ENCODE measurements at regions not wholly inside any gene's neighbourhood (a gene's known extent, or its start where the extent isn't known, plus 50 kb on each side); places are given as distances from the start of the nearest gene placed in this dataset.
"Not testable (repeated sequence)": the region's sequence is repeated elsewhere in the genome, so short reads cannot be mapped to it uniquely, and the experiment has no call there.

- H2AFZ ChIP-seq, result no peak overlapping the region
- H3K79me2 ChIP-seq, result no peaks in the 10 kb centered on the region
- no peaks in the 10 kb centered on the region for H3K4me1 ChIP-seq
- no peak for TF ChIP-seq CTCF (IDR thresholded peaks at IDR 0.05)
- H3K9me3 ChIP-seq (ENCODE audit: control insufficient read depth, low read length), result no peaks in the 10 kb centered on the region
- H3K9ac ChIP-seq, result no peak overlapping the region
- H3K4me2 ChIP-seq (ENCODE audit: low read length), result no peak overlapping the region
- H3K27ac ChIP-seq, result no peak overlapping the region
- H3K36me3 ChIP-seq (ENCODE audit: control insufficient read depth, insufficient read depth, low read length), result no peaks in the 10 kb centered on the region
- no peaks in the 10 kb centered on the region for H3K27me3 ChIP-seq (ENCODE audit: control insufficient read depth, insufficient read depth, low read length)
- H3K4me3 ChIP-seq (ENCODE audit: low read depth, low read length), result no peak overlapping the region
These were observed 341.8 kb downstream of the RAP2B start for GRCh38 chr3:153503873-153504272.

GRCh38 chr3:153506205-153506604 is 344.2 kb downstream of the RAP2B start:
- not testable (repeated sequence) for H2AFZ ChIP-seq; H3K79me2 ChIP-seq; H3K27me3 ChIP-seq (ENCODE audit: control insufficient read depth, insufficient read depth, low read length); H3K4me3 ChIP-seq (ENCODE audit: low read depth, low read length); H3K27ac ChIP-seq; H3K9ac ChIP-seq; H3K4me2 ChIP-seq (ENCODE audit: low read length); H3K36me3 ChIP-seq (ENCODE audit: control insufficient read depth, insufficient read depth, low read length); H3K4me1 ChIP-seq; H3K9me3 ChIP-seq (ENCODE audit: control insufficient read depth, low read length)

DNA sequence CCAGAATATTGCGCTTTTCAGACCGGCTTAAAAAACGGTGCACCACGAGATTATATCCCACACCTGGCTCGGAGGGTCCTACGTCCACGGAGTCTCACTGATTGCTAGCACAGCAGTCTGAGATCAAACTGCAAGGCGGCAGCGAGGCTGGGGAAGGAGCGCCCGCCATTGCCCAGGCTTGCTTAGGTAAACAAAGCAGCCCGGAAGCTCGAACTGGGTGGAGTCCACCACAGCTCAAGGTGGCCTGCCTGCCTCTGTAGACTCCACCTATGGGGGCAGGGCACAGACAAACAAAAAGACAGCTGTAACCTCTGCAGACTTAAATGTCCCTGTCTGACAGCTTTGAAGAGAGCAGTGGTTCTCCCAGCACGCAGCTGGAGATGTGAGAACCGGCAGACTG is 344.7 kb downstream of the RAP2B start:
- H3K4me3 ChIP-seq (ENCODE audit: low read depth, low read length); H3K4me1 ChIP-seq; H3K79me2 ChIP-seq; H3K9ac ChIP-seq; H3K36me3 ChIP-seq (ENCODE audit: control insufficient read depth, insufficient read depth, low read length); H2AFZ ChIP-seq; H3K27me3 ChIP-seq (ENCODE audit: control insufficient read depth, insufficient read depth, low read length); H3K27ac ChIP-seq; H3K4me2 ChIP-seq (ENCODE audit: low read length); H3K9me3 ChIP-seq (ENCODE audit: control insufficient read depth, low read length): not testable (repeated sequence)

GRCh38 chr3:153513236-153513635 is 351.2 kb downstream of the RAP2B start:
- no peak for TF ChIP-seq CTCF (IDR thresholded peaks at IDR 0.05)

DNA sequence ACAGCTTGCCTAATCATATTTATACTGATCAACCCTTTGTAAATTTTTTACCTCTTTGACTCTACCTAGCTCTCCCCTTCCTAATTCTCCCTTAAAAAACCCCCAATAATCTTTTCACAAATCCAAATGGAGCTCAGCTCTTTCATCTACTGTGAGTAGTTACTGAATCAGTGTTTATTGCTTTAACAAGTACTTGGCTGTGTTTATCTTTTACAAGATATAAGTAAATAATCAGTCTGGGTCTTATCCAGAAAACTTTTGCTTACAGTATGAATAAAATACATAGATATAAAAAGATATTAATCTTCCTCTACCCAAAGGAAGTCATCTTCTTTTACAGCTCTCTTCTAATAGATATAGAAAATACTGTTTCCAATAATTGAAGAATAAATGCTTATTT is 366.4 kb downstream of the RAP2B start:
- Histone ChIP-seq H3K4me1 (no peaks in the 10 kb centered on the region), H3K27ac (no peak overlapping the region), H3K36me3 (ENCODE audit: control insufficient read depth, insufficient read depth, low read length) (no peaks in the 10 kb centered on the region), H3K79me2 (no peaks in the 10 kb centered on the region), H3K9me3 (ENCODE audit: control insufficient read depth, low read length) (no peaks in the 10 kb centered on the region), H3K4me2 (ENCODE audit: low read length) (no peak overlapping the region), H3K4me3 (ENCODE audit: low read depth, low read length) (no peak overlapping the region), H2AFZ (no peak overlapping the region), H3K27me3 (ENCODE audit: control insufficient read depth, insufficient read depth, low read length) (no peaks in the 10 kb centered on the region), H3K9ac (no peak overlapping the region)
- TF ChIP-seq CTCF (IDR thresholded peaks at IDR 0.05), result no peak

More at GRCh38 chr3:153513236-153513635, 351.2 kb downstream of the RAP2B start:
- no peak overlapping the region for H3K27ac ChIP-seq
- no peaks in the 10 kb centered on the region for H3K79me2 ChIP-seq
- no peak overlapping the region for H3K4me3 ChIP-seq (ENCODE audit: low read depth, low read length)
- no peak overlapping the region for H3K9ac ChIP-seq
- H3K27me3 ChIP-seq (ENCODE audit: control insufficient read depth, insufficient read depth, low read length), result no peaks in the 10 kb centered on the region
- H3K36me3 ChIP-seq (ENCODE audit: control insufficient read depth, insufficient read depth, low read length), result no peaks in the 10 kb centered on the region
- H3K4me2 ChIP-seq (ENCODE audit: low read length), result no peak overlapping the region
- H3K9me3 ChIP-seq (ENCODE audit: control insufficient read depth, low read length), result no peaks in the 10 kb centered on the region
- H3K4me1 ChIP-seq, result no peaks in the 10 kb centered on the region
- no peak overlapping the region for H2AFZ ChIP-seq

DNA sequence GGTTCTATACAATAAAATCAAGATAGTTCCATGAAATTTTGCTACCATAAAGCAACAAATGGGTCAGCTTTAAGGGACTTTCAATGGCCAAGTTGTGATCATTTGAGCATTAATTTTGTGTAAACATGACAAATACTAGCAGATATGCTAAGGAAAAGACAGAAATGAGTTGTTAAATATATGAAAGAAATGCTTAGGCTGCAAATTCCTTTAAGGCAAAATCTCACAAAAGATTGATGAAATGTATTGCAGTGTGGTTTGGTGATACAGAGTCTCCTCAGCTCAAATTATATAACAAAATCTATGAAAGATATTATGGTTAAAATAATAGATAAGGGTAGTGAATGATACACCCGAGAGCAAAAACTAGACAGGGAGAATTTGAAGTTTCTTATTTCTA is 377.2 kb downstream of the RAP2B start:
- Histone ChIP-seq H3K9ac (no peak overlapping the region), H3K27me3 (ENCODE audit: control insufficient read depth, insufficient read depth, low read length) (no peaks in the 10 kb centered on the region), H3K36me3 (ENCODE audit: control insufficient read depth, insufficient read depth, low read length) (no peaks in the 10 kb centered on the region), H3K4me3 (ENCODE audit: low read depth, low read length) (no peak overlapping the region), H2AFZ (no peak overlapping the region), H3K27ac (no peak overlapping the region), H3K4me2 (ENCODE audit: low read length) (no peak overlapping the region), H3K9me3 (ENCODE audit: control insufficient read depth, low read length) (no peaks in the 10 kb centered on the region), H3K79me2 (no peaks in the 10 kb centered on the region), H3K4me1 (no peaks in the 10 kb centered on the region)
- no peak for TF ChIP-seq CTCF (IDR thresholded peaks at IDR 0.05)

Data from parathyroid adenoma (tissue), 2 donors.